HPDE6-E6E7 (cell line): ENCODE measurements at regions not wholly inside any gene's neighbourhood (a gene's known extent, or its start where the extent isn't known, plus 50 kb on each side); places are given as distances from the start of the nearest gene placed in this dataset.
A peak's percentile ranks its signal among the peaks of the same experiment; 100 is the strongest.

Source experiments
- DNase-seq: peaks from one replicate; pipeline ENCODE4 v3.0.0; 2011; ENCODE audit warnings: missing footprints; ENCODE audit errors: extremely low spot score

DNA sequence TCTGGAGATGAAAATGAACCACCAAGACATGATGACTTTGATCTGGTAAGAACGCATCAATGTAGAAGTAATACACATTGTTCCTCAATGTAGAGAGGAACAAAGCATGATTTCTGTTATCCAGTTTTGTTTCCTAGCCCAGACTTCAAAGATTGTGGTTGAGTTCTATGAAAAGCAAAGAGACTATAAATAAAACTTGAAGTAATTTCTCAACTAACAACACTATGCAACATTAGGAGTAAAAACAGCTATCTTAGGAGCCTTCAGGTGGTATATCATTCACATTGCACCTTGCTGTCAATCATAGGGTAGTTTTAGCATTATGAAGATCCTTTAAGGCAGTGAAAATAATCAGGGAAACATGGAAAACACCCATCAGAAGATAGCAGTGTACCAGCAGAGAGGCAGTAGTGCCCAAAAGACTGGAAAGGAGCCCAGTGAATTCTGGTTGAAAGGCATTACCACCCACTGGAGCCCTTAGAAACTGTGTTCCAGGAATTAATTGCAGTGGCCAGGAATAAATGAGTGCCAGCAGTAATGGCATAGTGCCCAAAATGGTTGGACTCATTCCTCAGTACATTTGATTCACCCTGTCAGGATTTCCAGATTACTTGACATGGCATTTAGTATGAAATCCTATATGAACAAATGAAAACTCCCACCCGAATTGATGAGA lies 300.7 kb upstream of the CXXC4 start:
- DNase-seq = no peak

DNA sequence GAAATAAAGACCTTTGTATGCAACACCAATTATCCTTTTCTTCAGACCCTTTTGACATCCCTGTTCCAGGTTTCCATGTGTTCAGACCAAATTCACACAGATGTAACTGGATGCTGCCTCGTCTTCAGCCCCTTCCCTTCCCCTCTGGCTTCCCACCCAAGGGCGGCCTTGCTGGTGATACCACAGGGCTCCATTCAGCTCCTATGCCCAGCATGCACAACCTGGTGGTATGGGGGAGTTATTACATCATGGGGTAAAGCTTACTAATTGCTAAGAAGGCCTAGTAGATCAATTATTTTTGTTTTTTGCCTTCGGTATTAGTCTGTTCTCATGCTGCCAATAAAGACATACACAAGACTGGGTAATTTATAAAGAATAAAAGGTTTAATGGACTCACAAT lies 317.0 kb upstream of the CXXC4 start:
- DNase-seq = no peak

DNA sequence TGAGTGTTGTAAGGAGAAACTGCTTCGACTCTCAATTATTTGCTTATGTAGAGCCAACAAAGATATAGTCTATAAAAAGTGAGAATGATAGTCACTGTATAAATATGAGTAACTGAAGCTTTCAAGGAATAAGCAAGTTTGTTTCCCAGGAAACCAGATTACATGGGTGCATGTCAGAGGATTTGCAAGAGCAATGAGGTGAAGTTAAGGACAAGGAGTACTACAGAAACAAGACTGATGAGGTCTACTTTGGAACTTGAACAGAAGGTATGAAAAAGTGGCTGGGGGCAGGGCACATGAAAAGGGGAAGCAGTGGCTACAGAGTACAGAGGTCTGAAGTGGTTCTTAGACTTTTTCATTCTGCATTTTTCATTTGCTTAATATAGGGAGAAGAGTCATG lies 321.0 kb upstream of the CXXC4 start:
- no peak for DNase-seq

- no peak for DNase-seq
Observed at GRCh38 chr4:104818579-104818978, 323.9 kb upstream of the CXXC4 start.

GRCh38 chr4:104826171-104826570 lies 320.5 kb upstream of the TET2 start:
- peak; percentile 9 for DNase-seq

DNA sequence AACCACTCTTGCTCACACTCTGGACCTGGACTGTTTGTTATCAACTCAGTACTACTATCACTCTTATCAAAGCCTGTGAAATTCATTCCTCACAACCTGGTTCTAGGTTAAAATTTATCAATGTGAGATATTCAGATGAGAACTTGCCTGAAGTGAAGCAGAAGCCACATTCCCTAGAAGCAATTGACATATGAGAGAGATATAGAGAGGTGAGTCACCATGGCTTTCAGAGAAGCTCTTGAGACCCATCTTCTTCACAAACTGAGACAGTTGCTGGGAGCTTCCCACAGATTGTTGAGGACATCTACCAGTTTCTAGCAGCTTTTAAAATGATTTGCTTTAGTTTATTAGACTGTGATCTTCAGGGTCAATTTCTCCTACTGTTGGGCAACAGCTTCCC lies 316.9 kb upstream of the TET2 start:
- DNase-seq = no peak

- DNase-seq = no peak
Observed at GRCh38 chr4:104848597-104849225, 298.0 kb upstream of the TET2 start.

DNA sequence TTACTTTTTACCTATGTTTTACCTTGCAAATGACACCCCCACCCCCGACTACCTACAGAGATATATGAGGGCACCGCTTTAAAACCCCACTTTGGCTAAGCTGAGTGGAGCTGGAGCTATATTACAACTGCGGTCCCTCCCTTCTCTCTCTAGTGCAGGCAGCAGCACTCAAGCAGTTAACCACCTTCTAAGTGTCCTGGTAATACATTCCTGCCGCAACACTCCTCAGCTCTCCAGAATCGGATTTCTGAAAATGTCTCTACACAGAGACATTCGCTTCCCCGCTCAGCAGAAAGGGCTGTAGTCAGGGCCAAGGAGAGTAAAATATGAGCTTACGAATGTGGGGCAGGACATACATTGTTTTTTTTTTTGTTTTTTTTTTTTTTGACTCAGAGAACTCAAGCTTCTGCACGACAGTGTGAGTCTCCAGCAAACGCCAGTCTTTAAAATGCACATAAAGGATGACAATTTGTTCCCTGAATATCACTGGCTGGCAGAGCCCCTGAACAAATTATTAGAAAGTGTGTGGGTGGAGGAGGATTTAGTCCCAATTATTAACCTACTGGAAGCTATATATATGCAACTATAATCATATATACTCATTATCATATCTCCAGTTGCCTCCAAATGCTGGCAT lies 287.0 kb upstream of the TET2 start:
- DNase-seq = no peak

GRCh38 chr4:104860238-104861123 lies 286.2 kb upstream of the TET2 start:
- DNase-seq = peak; percentile 28

DNA sequence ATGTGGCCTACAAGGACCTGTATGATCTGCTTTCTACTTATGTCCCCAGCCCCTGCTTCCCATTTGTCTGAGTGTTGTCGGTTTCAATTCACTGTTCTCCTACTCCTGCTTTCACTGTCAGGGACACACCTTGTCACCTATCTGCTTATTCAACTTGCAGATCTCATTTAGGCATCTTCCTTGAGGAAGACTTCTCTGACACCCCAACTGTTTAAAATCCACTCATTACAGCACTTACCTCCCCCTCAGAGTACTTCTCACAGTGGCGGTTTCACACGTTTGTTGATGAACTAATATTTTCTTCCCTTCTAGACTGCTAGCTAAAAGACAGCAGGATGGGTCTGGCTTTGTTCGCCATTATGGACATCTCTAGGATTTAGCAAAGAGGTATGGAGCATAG lies 279.9 kb upstream of the TET2 start:
- DNase-seq = no peak

DNA sequence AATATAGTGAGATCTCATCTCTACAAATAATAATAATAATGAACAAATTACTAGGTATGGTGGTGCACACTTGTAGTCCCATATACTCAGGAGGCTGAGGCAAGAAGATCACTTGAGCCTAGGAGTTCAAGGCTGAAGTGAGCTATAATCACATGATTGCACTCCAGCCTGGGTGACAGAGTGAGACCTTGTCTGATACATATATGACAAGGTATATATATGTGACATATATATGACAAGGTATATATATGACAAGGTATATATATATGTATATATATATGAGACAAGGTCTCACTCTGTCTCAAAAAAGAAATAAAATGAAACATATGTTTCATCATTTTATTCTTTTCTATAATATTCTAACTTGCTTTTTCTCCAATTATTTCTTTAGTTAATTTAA lies 278.1 kb upstream of the TET2 start:
- DNase-seq = no peak

GRCh38 chr4:104868958-104869357 lies 277.7 kb upstream of the TET2 start:
- no peak for DNase-seq

GRCh38 chr4:104869831-104870230 lies 276.8 kb upstream of the TET2 start:
- DNase-seq = no peak

GRCh38 chr4:104870495-104871233 lies 276.0 kb upstream of the TET2 start:
- no peak for DNase-seq

DNA sequence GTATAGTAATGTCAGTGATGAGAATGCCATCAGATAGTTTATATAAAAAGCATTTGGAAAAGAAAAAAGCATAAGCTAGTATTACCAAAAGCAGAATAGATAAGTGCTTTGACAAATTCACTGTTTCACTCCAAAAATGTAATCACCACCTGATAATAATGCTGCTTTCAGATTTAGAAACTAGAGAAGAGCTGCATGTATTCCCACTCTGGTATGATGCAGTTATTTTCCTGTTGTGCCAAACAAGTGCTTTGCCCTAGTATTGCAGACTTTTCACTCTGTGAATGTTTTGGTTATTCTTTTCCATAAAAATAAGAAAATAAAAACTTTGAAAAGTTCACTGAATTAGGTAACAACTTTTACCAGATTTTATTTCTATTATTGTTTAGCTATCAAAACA lies 267.7 kb upstream of the TET2 start:
- no peak for DNase-seq

- DNase-seq = no peak
Observed at GRCh38 chr4:104879367-104879766, 267.3 kb upstream of the TET2 start.

GRCh38 chr4:104879854-104880253 lies 266.8 kb upstream of the TET2 start:
- no peak for DNase-seq

DNA sequence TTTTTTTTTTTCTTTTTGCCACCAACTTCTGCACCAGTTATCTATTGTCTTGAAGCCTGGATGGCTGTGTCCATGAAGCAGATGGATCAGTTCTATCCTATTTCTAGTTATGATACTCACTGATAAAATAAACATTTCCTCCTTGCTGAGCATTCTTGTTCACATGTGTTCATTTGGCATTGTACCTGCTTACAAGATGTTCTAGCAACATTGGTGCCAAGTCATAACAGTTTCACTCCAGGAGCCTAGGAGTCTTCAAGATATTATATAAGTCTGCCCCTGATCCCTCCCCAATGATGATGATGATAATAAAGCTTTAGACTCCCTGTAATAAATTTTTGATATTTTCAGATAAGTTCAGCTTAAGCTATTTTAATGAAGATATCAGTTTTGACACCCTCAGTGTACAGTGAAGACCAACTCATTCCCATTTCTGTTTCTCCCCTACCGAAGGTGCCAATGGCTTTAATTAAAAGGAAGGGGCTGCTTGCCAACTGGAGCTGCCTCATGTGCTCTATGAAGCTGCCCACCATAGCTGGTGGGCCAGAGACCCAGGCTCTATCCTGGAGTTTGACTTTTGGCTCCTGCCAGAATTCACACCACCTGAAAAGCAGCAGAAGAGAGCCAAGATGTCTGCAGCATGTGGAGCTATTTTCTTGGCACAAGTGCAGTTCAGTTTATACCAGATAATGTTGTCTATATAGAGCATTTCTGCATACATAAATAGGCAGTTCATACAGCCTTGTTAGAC lies 265.4 kb upstream of the TET2 start:
- DNase-seq = no peak

- DNase-seq = no peak
Observed at GRCh38 chr4:104890598-104891275, 255.9 kb upstream of the TET2 start.
